ENCODE measurements at regions not wholly inside any gene's neighbourhood (a gene's known extent, or its start where the extent isn't known, plus 50 kb on each side); places are given as distances from the start of the nearest gene placed in this dataset.

GRCh38 chr15:31486506-31486905 is 159.9 kb downstream of the KLF13 start:
- Histone ChIP-seq H3K9ac (ENCODE audit: low read length) (no peak overlapping the region), H3K4me3 (ENCODE audit: low read length) (no peak overlapping the region), H3K4me2 (ENCODE audit: low read length) (no peak overlapping the region), H3K79me2 (ENCODE audit: low read length) (no peaks in the 10 kb centered on the region), H3K4me1 (ENCODE audit: low read length) (peaks cover 18% of the 10 kb centered on the region), H3K27ac (ENCODE audit: low read length) (no peak overlapping the region), H4K20me1 (ENCODE audit: insufficient read depth, low read length) (no peaks in the 10 kb centered on the region), H3K27me3 (ENCODE audit: low read depth, low read length) (no peaks in the 10 kb centered on the region), H2AFZ (ENCODE audit: low read depth, low read length) (no peak overlapping the region), H3K9me3 (ENCODE audit: insufficient read depth, low read length) (peaks cover under 1% of the 10 kb centered on the region; the same call in 1 of the 2 replicates), H3K36me3 (replicated peaks; ENCODE audit: low read depth, low read length) (no peaks in the 10 kb centered on the region)
- no peak for TF ChIP-seq CTCF (IDR thresholded peaks at IDR 0.05; ENCODE audit: low read depth, low read length)
- TF ChIP-seq EZH2phosphoT487 (IDR thresholded peaks at IDR 0.05; ENCODE audit: low read depth): no peak

- peaks cover 18% of the 10 kb centered on the region for H3K4me1 ChIP-seq (ENCODE audit: low read length)
- no peaks in the 10 kb centered on the region for H3K79me2 ChIP-seq (ENCODE audit: low read length)
- H2AFZ ChIP-seq (ENCODE audit: low read depth, low read length): no peak overlapping the region
- H3K36me3 ChIP-seq (replicated peaks; ENCODE audit: low read depth, low read length): no peaks in the 10 kb centered on the region
- H4K20me1 ChIP-seq (ENCODE audit: insufficient read depth, low read length): no peaks in the 10 kb centered on the region
- no peak overlapping the region for H3K9ac ChIP-seq (ENCODE audit: low read length)
- no peak for TF ChIP-seq CTCF (IDR thresholded peaks at IDR 0.05; ENCODE audit: low read depth, low read length)
- TF ChIP-seq EZH2phosphoT487 (IDR thresholded peaks at IDR 0.05; ENCODE audit: low read depth): no peak
- no peak overlapping the region for H3K27ac ChIP-seq (ENCODE audit: low read length)
- H3K9me3 ChIP-seq (ENCODE audit: insufficient read depth, low read length): peaks cover 6% of the 10 kb centered on the region; the same call in 1 of the 2 replicates
- no peaks in the 10 kb centered on the region for H3K27me3 ChIP-seq (ENCODE audit: low read depth, low read length)
- no peak overlapping the region for H3K4me3 ChIP-seq (ENCODE audit: low read length)
- H3K4me2 ChIP-seq (ENCODE audit: low read length): no peak overlapping the region
These were observed 160.5 kb downstream of the KLF13 start for GRCh38 chr15:31486906-31487695.

- Histone ChIP-seq H3K9me3 (ENCODE audit: insufficient read depth, low read length) (peaks cover 6% of the 10 kb centered on the region; the same call in 1 of the 2 replicates), H3K36me3 (replicated peaks; ENCODE audit: low read depth, low read length) (no peaks in the 10 kb centered on the region), H3K27me3 (ENCODE audit: low read depth, low read length) (no peaks in the 10 kb centered on the region), H2AFZ (ENCODE audit: low read depth, low read length) (0 out of 2 replicates have a peak overlapping the region, but pooled peaks have one; percentile 6), H4K20me1 (ENCODE audit: insufficient read depth, low read length) (no peaks in the 10 kb centered on the region), H3K79me2 (ENCODE audit: low read length) (no peaks in the 10 kb centered on the region), H3K9ac (ENCODE audit: low read length) (no peak overlapping the region), H3K4me2 (ENCODE audit: low read length) (peak overlapping the region; percentile 58), H3K4me3 (ENCODE audit: low read length) (0 out of 2 replicates have a peak overlapping the region, but pooled peaks have one; percentile 22), H3K27ac (ENCODE audit: low read length) (no peak overlapping the region), H3K4me1 (ENCODE audit: low read length) (peaks cover 18% of the 10 kb centered on the region)
- TF ChIP-seq EZH2phosphoT487 (IDR thresholded peaks at IDR 0.05; ENCODE audit: low read depth): no peak
- TF ChIP-seq CTCF (IDR thresholded peaks at IDR 0.05; ENCODE audit: low read depth, low read length): peak; percentile 33
These were observed 161.3 kb downstream of the KLF13 start for GRCh38 chr15:31487811-31488436.
